ENCODE measurements at regions not wholly inside any gene's neighbourhood (a gene's known extent, or its start where the extent isn't known, plus 50 kb on each side); places are given as distances from the start of the nearest gene placed in this dataset.

GRCh38 chr9:2285416-2286332 lies 270.5 kb downstream of the SMARCA2 start:
- no peak overlapping the region for H2AFZ ChIP-seq (ENCODE audit: low read depth, low read length)
- no peaks in the 10 kb centered on the region for H3K27me3 ChIP-seq (ENCODE audit: insufficient read depth, low read length)
- no peaks in the 10 kb centered on the region for H3K9me3 ChIP-seq (ENCODE audit: low read length)

GRCh38 chr9:2286333-2286705 lies 271.2 kb downstream of the SMARCA2 start:
- H3K27me3 ChIP-seq (ENCODE audit: insufficient read depth, low read length): no peaks in the 10 kb centered on the region
- H2AFZ ChIP-seq (ENCODE audit: low read depth, low read length): no peak overlapping the region
- no peaks in the 10 kb centered on the region for H3K9me3 ChIP-seq (ENCODE audit: low read length)
- H3K36me3 ChIP-seq (ENCODE audit: insufficient read depth, low read length): no peaks in the 10 kb centered on the region
- no peak overlapping the region for H3K4me3 ChIP-seq (ENCODE audit: low read length)
- peaks cover 15% of the 10 kb centered on the region for H3K4me1 ChIP-seq (ENCODE audit: insufficient read depth, low read length)

More at GRCh38 chr9:2285416-2286332, 270.5 kb downstream of the SMARCA2 start:
- H3K36me3 ChIP-seq (ENCODE audit: insufficient read depth, low read length): no peaks in the 10 kb centered on the region
- H3K4me3 ChIP-seq (ENCODE audit: low read length): no peak overlapping the region
- H3K4me1 ChIP-seq (ENCODE audit: insufficient read depth, low read length): peaks cover 18% of the 10 kb centered on the region

GRCh38 chr9:2286825-2287455 lies 271.8 kb downstream of the SMARCA2 start:
- no peak overlapping the region for H3K4me3 ChIP-seq (ENCODE audit: low read length)
- H3K27me3 ChIP-seq (ENCODE audit: insufficient read depth, low read length): no peaks in the 10 kb centered on the region
- no peak overlapping the region for H2AFZ ChIP-seq (ENCODE audit: low read depth, low read length)
- H3K36me3 ChIP-seq (ENCODE audit: insufficient read depth, low read length): no peaks in the 10 kb centered on the region
- H3K4me1 ChIP-seq (ENCODE audit: insufficient read depth, low read length): peaks cover 9% of the 10 kb centered on the region
- no peaks in the 10 kb centered on the region for H3K9me3 ChIP-seq (ENCODE audit: low read length)

- no peaks in the 10 kb centered on the region for H3K36me3 ChIP-seq (ENCODE audit: insufficient read depth, low read length)
- no peaks in the 10 kb centered on the region for H3K9me3 ChIP-seq (ENCODE audit: low read length)
- no peak overlapping the region for H3K4me3 ChIP-seq (ENCODE audit: low read length)
- H2AFZ ChIP-seq (ENCODE audit: low read depth, low read length): no peak overlapping the region
- no peaks in the 10 kb centered on the region for H3K27me3 ChIP-seq (ENCODE audit: insufficient read depth, low read length)
- H3K4me1 ChIP-seq (ENCODE audit: insufficient read depth, low read length): peaks cover 3% of the 10 kb centered on the region
Observed at GRCh38 chr9:2288309-2288708, 273.2 kb downstream of the SMARCA2 start.

GRCh38 chr9:2289263-2289662 lies 274.1 kb downstream of the SMARCA2 start:
- H3K27me3 ChIP-seq (ENCODE audit: insufficient read depth, low read length): no peaks in the 10 kb centered on the region
- H3K4me1 ChIP-seq (ENCODE audit: insufficient read depth, low read length): peaks cover 3% of the 10 kb centered on the region
- no peak overlapping the region for H2AFZ ChIP-seq (ENCODE audit: low read depth, low read length)
- H3K4me3 ChIP-seq (ENCODE audit: low read length): no peak overlapping the region
- H3K36me3 ChIP-seq (ENCODE audit: insufficient read depth, low read length): no peaks in the 10 kb centered on the region
- no peaks in the 10 kb centered on the region for H3K9me3 ChIP-seq (ENCODE audit: low read length)

- Histone ChIP-seq H3K36me3 (ENCODE audit: insufficient read depth, low read length) (no peaks in the 10 kb centered on the region), H2AFZ (ENCODE audit: low read depth, low read length) (no peak overlapping the region), H3K4me3 (ENCODE audit: low read length) (no peak overlapping the region), H3K9me3 (ENCODE audit: low read length) (no peaks in the 10 kb centered on the region), H3K27me3 (ENCODE audit: insufficient read depth, low read length) (no peaks in the 10 kb centered on the region), H3K4me1 (ENCODE audit: insufficient read depth, low read length) (peaks cover 3% of the 10 kb centered on the region)
Observed at GRCh38 chr9:2290382-2290781, 275.2 kb downstream of the SMARCA2 start.

GRCh38 chr9:2291980-2292704 lies 277.0 kb downstream of the SMARCA2 start:
- Histone ChIP-seq H3K4me3 (ENCODE audit: low read length) (no peak overlapping the region), H3K27me3 (ENCODE audit: insufficient read depth, low read length) (no peaks in the 10 kb centered on the region), H3K4me1 (ENCODE audit: insufficient read depth, low read length) (peaks cover 3% of the 10 kb centered on the region)

GRCh38 chr9:2292733-2293132 lies 277.6 kb downstream of the SMARCA2 start:
- H3K27me3 ChIP-seq (ENCODE audit: insufficient read depth, low read length): no peaks in the 10 kb centered on the region
- H3K4me3 ChIP-seq (ENCODE audit: low read length): no peak overlapping the region
- H3K36me3 ChIP-seq (ENCODE audit: insufficient read depth, low read length): no peaks in the 10 kb centered on the region
- no peak overlapping the region for H2AFZ ChIP-seq (ENCODE audit: low read depth, low read length)
- H3K9me3 ChIP-seq (ENCODE audit: low read length): peaks cover 2% of the 10 kb centered on the region
- peaks cover 3% of the 10 kb centered on the region for H3K4me1 ChIP-seq (ENCODE audit: insufficient read depth, low read length)

More at GRCh38 chr9:2291980-2292704, 277.0 kb downstream of the SMARCA2 start:
- no peak overlapping the region for H2AFZ ChIP-seq (ENCODE audit: low read depth, low read length)
- H3K36me3 ChIP-seq (ENCODE audit: insufficient read depth, low read length): no peaks in the 10 kb centered on the region
- no peaks in the 10 kb centered on the region for H3K9me3 ChIP-seq (ENCODE audit: low read length)

- H3K36me3 ChIP-seq (ENCODE audit: insufficient read depth, low read length): no peaks in the 10 kb centered on the region
- H2AFZ ChIP-seq (ENCODE audit: low read depth, low read length): no peak overlapping the region
- no peaks in the 10 kb centered on the region for H3K27me3 ChIP-seq (ENCODE audit: insufficient read depth, low read length)
- H3K9me3 ChIP-seq (ENCODE audit: low read length): peaks cover 4% of the 10 kb centered on the region
- H3K4me1 ChIP-seq (ENCODE audit: insufficient read depth, low read length): peaks cover 4% of the 10 kb centered on the region
- H3K4me3 ChIP-seq (ENCODE audit: low read length): no peak overlapping the region
Observed at GRCh38 chr9:2297771-2298170, 282.6 kb downstream of the SMARCA2 start.

- Histone ChIP-seq H2AFZ (ENCODE audit: low read depth, low read length) (no peak overlapping the region), H3K9me3 (ENCODE audit: low read length) (peaks cover 4% of the 10 kb centered on the region), H3K4me3 (ENCODE audit: low read length) (no peak overlapping the region), H3K4me1 (ENCODE audit: insufficient read depth, low read length) (peaks cover 4% of the 10 kb centered on the region), H3K27me3 (ENCODE audit: insufficient read depth, low read length) (no peaks in the 10 kb centered on the region), H3K36me3 (ENCODE audit: insufficient read depth, low read length) (no peaks in the 10 kb centered on the region)
Observed at GRCh38 chr9:2298217-2298616, 283.1 kb downstream of the SMARCA2 start.

- Histone ChIP-seq H3K27me3 (ENCODE audit: insufficient read depth, low read length) (no peaks in the 10 kb centered on the region), H2AFZ (ENCODE audit: low read depth, low read length) (no peak overlapping the region), H3K36me3 (ENCODE audit: insufficient read depth, low read length) (no peaks in the 10 kb centered on the region), H3K9me3 (ENCODE audit: low read length) (peaks cover 4% of the 10 kb centered on the region), H3K4me1 (ENCODE audit: insufficient read depth, low read length) (peaks cover 4% of the 10 kb centered on the region), H3K4me3 (ENCODE audit: low read length) (no peak overlapping the region)
Observed at GRCh38 chr9:2299156-2299842, 284.2 kb downstream of the SMARCA2 start.

- no peak overlapping the region for H2AFZ ChIP-seq (ENCODE audit: low read depth, low read length)
- H3K4me1 ChIP-seq (ENCODE audit: insufficient read depth, low read length): peaks cover 4% of the 10 kb centered on the region
- H3K9me3 ChIP-seq (ENCODE audit: low read length): peaks cover 4% of the 10 kb centered on the region
- H3K36me3 ChIP-seq (ENCODE audit: insufficient read depth, low read length): no peaks in the 10 kb centered on the region
- H3K27me3 ChIP-seq (ENCODE audit: insufficient read depth, low read length): no peaks in the 10 kb centered on the region
- H3K4me3 ChIP-seq (ENCODE audit: low read length): no peak overlapping the region
Observed at GRCh38 chr9:2299843-2300205, 284.7 kb downstream of the SMARCA2 start.
